ENCODE measurements at regions not wholly inside any gene's neighbourhood (a gene's known extent, or its start where the extent isn't known, plus 50 kb on each side); places are given as distances from the start of the nearest gene placed in this dataset.
A peak's percentile ranks its signal among the peaks of the same experiment; 100 is the strongest.
"Not testable (repeated sequence)": the region's sequence is repeated elsewhere in the genome, so short reads cannot be mapped to it uniquely, and the experiment has no call there.

GRCh38 chr1:83135524-83136157 is 863.3 kb downstream of the TTLL7 start:
- intact Hi-C loops (cut with DNase I); H3K4me3 ChIP-seq; ATAC-seq; H3K9me3 ChIP-seq; H3K36me3 ChIP-seq; H3K4me1 ChIP-seq; DNase-seq; H3K27ac ChIP-seq; H3K27me3 ChIP-seq (ENCODE audit: low read depth): not testable (repeated sequence)

GRCh38 chr1:83134322-83135014 is 864.5 kb downstream of the TTLL7 start:
- H3K27me3 ChIP-seq (ENCODE audit: low read depth); H3K4me3 ChIP-seq; intact Hi-C loops (cut with DNase I); H3K27ac ChIP-seq; H3K36me3 ChIP-seq; H3K9me3 ChIP-seq; DNase-seq; H3K4me1 ChIP-seq: not testable (repeated sequence)
- peak in 1 of 2 donors; percentile 62 for ATAC-seq

DNA sequence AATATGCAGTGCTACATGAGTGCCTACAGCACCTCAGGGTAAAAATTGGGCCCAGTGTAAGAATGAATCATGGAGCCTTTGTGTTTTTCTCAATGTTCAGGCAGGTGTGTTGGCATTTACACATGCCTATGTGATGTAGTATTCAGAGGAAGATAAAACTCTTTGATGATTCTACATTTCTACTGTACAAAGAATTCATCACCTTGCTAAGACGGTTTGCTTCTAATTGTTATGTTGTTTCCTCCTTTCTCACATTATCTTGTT is 867.3 kb downstream of the TTLL7 start:
- TF ChIP-seq CTCF (IDR thresholded peaks at IDR 0.05) = no peak
- no peaks in the 10 kb centered on the region for H3K36me3 ChIP-seq
- ATAC-seq = no peak
- no peaks in the 10 kb centered on the region for H3K9me3 ChIP-seq
- no peaks in the 10 kb centered on the region for H3K4me1 ChIP-seq
- H3K27ac ChIP-seq = no peak overlapping the region
- DNase-seq = no peak
- intact Hi-C loops (cut with DNase I) = no loop called here
- H3K4me3 ChIP-seq = no peak overlapping the region
- H3K27me3 ChIP-seq (ENCODE audit: low read depth) = no peaks in the 10 kb centered on the region

DNA sequence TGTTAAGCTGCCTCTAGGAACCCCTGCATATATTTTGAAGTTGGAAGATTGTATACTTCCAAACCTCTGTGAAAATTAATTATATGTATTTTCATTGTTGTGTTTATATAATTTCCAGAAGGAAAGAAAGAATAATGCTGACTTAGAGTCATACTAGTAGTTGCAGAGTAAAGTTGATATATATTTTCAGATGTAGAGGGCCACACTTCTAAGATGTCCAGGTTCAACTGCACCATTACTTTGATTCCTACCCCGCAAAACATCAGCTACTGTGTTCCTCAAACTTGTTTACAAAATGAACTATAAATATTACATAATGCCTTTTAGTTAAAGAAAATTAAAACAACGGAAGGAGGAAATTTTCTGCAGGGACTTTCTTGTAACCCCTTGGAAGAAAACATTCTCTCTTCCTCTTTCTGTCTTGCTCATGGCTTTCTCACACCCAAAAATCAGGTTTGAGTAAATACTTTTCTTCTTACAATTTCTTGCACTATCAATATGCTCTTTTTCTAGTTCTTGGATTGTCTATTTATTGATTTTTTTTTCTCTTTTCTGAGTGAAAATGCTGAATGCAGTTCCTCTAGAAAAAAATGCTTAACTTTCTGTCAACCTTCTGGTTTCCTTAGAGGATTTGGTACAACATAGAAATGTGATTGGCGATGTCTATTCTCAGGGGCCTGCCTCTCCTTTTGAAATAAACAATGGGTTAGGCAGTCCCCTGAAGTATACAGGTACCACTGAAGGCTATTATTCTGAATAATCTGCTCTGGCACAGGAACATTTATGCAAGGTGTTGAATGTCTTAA is 867.8 kb downstream of the TTLL7 start:
- Histone ChIP-seq H3K4me3 (no peak overlapping the region), H3K9me3 (no peaks in the 10 kb centered on the region), H3K27ac (no peak overlapping the region), H3K4me1 (no peaks in the 10 kb centered on the region), H3K36me3 (no peaks in the 10 kb centered on the region), H3K27me3 (ENCODE audit: low read depth) (no peaks in the 10 kb centered on the region)
- no peak for TF ChIP-seq CTCF (IDR thresholded peaks at IDR 0.05)
- no peak for DNase-seq
- intact Hi-C loops (cut with DNase I) = no loop called here
- no peak for ATAC-seq

DNA sequence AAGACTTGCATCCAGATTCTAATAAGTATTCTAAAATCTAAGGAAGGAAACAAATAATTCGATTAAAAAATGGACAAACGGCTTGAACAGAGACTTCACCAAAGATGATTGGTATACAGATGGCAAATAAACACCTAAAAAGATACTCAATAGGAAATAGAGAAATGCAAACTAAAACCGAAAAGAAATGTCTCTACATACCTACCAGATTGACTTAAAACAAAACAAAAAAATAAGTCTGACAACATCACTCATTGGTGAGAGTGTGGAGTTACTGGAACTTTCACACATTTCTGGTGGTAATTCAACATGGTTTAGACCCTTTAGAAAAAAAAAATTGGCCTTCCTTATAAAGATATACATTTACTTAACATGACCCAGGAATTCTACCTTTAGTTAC is 869.8 kb downstream of the TTLL7 start:
- no peaks in the 10 kb centered on the region for H3K27me3 ChIP-seq (ENCODE audit: low read depth)
- ATAC-seq (no peak), DNase-seq (no peak)
- H3K27ac ChIP-seq = no peak overlapping the region
- no peak overlapping the region for H3K4me3 ChIP-seq
- TF ChIP-seq CTCF (IDR thresholded peaks at IDR 0.05) = no peak
- H3K4me1 ChIP-seq = no peaks in the 10 kb centered on the region
- H3K36me3 ChIP-seq = no peaks in the 10 kb centered on the region
- H3K9me3 ChIP-seq = no peaks in the 10 kb centered on the region
- intact Hi-C loops (cut with DNase I) = no loop called here

- H3K4me1 ChIP-seq = no peaks in the 10 kb centered on the region
- DNase-seq (no peak), ATAC-seq (no peak)
- H3K4me3 ChIP-seq = no peak overlapping the region
- no peaks in the 10 kb centered on the region for H3K36me3 ChIP-seq
- H3K27ac ChIP-seq = no peak overlapping the region
- intact Hi-C loops (cut with DNase I) = no loop called here
- no peak for TF ChIP-seq CTCF (IDR thresholded peaks at IDR 0.05)
- no peaks in the 10 kb centered on the region for H3K27me3 ChIP-seq (ENCODE audit: low read depth)
- H3K9me3 ChIP-seq = no peaks in the 10 kb centered on the region
Observed at GRCh38 chr1:83125456-83125855, 873.5 kb downstream of the TTLL7 start.
